NCI-H2029 (cell line): ENCODE measurements at regions not wholly inside any gene's neighbourhood (a gene's known extent, or its start where the extent isn't known, plus 50 kb on each side); places are given as distances from the start of the nearest gene placed in this dataset.
A peak's percentile ranks its signal among the peaks of the same experiment; 100 is the strongest.

ENCODE experiments used
- DNase-seq: peaks from one replicate; lab custom pipeline; 2025; lab: John Stamatoyannopoulos, UW

DNA sequence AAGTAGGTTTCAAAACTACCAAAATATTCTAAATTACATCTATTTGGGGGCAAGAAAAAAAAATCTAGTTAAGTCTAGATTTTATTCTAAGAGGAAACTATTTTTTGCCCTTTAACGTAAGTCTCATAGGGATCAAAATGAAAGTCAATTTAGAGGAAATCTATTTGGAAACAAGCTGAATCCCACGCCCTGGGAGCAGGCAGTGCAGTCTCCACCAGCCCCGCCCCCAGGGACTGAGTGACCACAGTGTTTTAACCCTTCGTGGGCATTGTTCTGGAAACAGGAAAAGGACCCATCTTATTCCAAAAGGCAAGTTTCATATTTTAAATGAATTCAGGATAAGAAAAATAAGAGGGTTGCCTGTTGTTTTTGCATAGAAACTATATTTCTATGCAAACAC, 209.7 kb downstream of the SPRY2 start:
- DNase-seq, result peak; percentile 20

DNA sequence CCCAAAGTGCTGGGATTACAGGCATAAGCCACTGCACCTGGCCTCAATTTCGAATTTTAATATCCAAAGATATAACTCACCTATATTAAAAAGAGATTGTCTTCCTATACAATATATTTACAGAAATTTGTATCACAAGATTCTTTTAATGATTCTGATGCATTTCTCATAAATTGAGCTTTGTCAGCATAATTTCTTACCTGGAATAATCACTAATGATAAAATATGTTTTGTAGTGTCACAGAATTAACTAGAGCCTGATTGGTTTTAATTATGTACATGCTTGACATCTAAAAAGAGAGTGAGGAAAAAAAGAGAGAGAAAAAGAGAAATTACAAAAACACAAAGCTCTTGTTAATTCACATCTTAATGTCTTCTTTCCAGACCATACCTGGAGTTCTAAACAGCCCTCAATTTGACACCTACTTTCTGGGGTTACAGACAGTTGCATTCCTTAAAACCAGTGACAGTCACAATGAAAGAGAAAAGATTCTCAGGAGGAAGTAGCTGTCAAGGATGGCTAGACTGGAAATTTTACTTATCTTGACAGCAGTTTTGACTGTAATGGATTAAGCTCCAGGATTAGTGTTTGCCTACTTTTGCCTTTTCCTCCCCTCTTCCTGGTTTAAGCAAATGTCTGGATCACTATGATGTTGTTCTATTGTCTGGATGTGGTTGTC, 214.4 kb downstream of the SPRY2 start:
- no peak for DNase-seq

DNA sequence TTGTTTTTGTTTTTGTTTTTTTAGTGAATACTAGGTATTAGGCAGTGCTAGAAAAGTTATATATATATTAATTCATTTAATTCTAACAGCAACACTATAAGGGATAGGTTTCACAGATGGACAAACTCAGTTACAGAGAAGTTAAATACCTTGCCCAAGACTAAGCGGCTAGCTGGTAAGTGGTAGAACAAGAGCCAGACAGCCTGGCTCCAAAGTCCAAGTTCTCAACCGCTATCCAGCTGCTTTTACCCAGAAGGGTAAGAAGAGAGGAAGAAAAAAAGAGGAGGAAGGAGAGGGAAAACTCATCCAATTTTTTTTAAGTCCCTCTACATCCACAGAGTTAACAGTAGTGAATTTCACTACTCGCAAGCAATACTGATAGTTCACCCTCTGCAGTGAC, 217.0 kb downstream of the SPRY2 start:
- DNase-seq, result no peak

DNA sequence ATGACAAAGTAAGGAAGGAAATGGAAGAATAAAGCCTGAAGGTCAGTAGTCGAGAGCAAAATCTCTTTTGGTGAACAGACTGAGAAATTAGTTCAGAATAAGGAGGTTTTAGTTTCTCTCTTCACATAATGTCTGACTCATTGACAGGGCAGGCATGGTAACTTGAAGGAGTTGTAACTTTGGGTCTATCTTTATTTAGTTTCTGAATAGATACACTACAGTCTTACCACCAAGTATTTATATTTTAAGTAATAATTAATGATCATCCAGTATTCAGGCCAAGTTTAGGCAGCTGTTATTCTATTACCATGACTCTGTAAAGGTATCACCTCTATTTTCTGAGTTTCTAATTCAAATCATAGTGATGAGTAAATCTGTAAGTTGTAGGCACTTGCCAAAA, 219.9 kb downstream of the SPRY2 start:
- no peak for DNase-seq

DNA sequence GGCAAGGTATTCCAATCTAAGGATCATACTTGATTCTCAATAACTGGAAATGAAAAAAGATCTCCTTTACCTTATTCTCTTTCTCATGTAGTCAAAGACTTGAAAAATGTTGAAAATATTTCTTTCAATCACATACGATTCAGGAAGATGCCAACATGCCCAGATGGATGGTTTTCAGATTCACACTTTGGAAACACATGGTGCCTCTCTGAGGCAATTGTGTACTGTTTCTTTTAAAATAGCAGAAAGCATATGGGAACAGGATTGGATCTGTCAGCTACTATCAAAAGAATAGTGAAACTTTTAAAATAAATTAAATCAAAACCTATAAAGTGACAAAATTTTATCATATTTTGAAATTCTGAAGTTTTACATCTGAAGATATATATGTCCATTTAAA, 222.4 kb downstream of the SPRY2 start:
- no peak for DNase-seq

DNA sequence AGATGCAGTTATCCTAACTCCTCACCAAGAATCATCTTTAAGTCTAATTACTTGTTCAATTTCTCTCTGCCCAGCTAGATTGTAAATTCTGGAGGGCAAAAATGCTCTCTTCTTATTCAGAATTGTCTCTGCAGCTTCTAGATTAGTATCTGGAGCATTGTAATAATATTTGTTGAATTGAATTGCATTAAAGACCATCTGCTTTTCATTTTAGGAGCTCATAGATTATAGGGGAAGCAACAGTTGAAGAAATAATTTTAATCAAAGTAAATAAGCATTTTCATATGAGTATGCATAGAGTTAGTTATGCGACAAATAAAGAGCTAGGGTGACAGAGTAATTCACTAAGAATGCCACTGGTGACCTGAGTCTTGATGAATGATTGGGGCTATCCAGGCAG, 222.8 kb downstream of the SPRY2 start:
- DNase-seq, result no peak

DNA sequence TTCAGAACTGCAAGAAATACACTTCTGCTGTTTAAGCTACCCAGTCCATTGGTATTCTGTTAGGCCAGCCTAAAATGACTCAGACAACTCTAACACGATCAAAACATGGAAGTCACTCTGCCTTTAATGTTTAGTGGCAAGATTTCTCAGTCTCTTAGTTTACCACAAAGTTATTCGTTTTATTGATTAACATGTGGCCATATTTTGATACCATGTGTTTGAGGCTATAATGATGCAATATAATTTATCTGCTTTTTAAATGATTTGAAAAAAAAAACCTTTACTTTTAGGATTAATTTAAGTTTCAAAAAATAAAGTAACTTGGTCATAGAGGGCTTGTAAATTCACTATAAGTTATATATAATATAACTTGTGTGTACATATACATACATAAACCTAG, 223.4 kb downstream of the SPRY2 start:
- no peak for DNase-seq

DNA sequence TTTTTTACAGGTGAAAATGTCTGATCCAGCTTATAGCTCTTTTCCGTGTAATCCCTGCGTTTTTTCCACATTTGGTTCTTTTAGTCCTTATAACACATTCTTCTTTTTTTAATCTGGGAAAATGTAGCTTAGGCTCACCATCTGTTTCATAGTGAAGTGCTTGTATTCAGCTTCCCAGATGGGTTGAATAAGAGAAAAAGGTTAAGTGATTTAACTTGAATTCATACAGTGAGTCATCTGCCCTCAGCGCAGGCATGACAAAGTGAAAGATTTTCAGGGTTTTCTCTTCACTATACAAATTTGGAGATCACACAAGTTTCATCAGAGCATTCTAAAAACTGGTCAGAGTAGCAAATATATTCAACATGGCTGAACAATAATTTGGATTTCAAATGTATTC, 224.8 kb downstream of the SPRY2 start:
- DNase-seq, result no peak

DNA sequence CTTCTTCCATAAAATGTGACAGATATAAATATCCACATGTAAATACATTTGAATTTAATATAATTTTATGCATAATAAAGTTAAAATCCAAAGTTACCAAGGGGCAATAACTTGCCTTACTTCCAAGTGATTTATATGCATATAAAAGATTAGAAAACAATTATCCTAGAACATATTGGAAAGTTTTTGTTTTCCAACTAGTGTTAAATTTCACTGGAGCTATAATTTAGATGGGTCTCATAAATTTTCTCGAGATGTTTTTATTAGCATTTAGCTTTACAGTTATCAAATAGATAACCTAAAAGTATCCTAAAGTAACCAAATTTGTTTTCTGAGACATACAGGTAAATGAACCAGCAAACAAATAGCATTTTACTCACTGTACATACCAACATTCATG, 225.3 kb downstream of the SPRY2 start:
- no peak for DNase-seq

DNA sequence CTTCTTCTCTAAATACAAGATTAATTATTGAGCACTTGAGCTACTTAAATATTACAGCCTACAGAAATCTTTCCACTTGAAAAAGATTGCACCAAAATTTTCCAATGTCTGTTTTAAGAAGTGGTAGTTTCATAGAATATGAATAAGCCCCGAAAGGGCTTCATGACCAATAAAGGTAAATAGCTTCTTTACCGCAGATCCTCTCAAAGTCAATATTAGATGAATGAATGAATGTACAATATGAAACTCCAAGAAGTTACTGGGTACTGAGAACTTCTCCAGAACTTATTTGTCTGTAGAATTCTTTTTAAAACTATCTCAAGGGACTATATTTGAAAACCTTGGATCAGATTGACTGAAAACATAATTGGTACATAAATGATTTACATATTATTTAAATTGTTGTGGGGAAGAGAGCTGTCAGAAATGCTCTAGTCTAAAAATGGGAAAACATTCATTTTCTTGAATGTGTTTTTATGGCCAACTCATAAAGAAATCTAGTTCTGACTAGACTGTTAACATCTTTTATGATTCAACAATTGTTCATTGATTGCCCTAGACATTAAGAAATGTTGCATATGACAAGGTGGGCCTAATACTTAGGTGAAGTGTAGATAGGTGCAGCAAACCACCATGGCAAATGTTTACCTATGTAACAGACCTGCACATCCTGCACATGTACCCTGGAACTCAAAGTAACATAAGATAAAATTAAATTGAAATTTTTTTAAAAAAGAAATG, 227.0 kb downstream of the SPRY2 start:
- DNase-seq, result no peak

DNA sequence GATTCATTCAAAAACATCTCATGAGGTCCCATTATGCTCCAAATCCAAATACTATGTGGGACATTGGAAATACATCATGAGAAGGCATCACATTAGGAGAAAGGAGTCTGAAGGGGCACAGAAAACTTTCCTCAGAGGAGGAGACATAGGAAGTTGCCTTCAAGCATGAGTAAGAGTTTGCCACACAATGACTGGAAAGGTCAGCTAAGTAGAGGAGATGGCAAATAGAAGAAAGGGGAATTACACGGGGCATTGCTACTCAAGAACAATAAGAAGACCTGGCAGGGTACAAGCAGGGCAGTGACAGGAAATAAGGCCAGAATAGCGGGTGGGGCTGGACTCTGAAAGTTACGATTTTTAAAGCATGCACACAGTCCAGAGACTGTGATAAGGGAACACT, 231.6 kb downstream of the SPRY2 start:
- DNase-seq, result no peak

DNA sequence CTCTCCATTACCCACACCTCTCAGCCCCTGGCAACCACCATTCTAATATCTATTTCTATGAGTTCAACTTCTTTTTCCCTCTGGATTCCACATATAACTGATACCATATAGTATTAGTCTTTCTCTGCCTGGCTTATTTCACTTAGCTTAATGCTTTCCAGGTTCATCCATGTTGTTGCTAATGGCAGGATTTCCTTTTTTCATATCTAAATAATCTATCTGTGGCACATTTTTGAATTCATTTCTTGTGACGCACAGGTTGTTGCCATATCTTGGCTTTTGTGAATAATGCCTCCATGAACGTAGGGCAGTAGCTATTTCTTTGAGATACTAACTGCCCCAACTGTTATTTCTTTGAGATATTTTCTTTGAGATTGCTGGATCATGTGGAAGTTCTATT, 235.6 kb downstream of the SPRY2 start:
- DNase-seq, result no peak

DNA sequence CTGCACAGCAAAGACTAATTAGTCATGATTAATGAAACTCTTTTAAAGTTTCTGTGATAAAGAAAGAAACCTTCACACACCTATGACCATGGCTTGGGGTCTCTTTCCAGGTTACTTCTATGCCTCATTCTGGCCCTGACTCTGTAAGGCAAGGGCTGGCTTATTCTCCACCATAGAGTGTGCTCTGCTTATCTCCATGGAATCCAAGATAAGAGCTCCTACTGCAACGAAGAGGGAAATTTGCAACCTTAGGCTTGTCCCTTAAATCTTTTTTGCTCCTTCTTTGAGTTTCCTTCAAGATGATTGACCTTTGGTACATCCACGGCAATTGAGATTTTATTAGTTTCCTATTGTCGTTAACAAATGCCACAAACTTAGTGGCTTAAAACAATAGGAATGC, 239.9 kb downstream of the SPRY2 start:
- DNase-seq, result no peak

DNA sequence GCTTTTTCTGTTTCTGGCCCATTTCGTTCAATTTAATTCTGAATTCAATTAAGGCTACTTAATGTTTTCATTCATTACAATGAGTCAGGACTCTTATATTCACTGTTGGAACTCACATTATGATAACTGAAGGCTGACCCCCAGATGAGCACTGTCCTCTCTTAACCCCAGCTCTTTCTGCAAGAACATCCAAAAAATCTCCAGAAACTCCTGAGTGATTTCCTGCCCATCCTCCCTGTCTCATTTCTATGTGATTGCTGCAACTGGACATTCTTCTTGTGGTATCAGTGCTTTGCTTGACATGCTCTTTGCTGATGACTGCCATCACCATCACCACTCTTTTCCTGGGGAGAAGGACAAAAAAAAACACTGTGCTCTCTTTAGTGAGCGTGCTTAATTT, 240.3 kb downstream of the SPRY2 start:
- no peak for DNase-seq

DNA sequence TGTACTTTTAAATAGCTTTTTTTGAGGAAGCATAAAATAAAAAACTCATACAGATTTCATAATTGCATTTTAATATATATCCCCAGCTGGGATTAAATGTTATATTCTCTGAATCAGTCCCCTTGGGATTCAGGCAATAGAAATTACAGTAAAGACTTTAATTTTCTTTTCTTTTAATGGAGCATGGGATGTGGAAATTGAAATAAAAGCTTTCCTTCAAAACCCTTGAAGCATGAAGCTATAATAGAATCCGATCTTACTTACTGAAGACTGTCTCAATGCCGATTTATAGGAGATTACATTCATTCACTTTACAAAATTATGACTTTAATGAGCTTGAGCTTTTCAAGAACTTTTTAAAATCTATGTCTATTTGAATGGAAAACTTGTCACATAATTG, 243.4 kb downstream of the SPRY2 start:
- DNase-seq, result no peak

DNA sequence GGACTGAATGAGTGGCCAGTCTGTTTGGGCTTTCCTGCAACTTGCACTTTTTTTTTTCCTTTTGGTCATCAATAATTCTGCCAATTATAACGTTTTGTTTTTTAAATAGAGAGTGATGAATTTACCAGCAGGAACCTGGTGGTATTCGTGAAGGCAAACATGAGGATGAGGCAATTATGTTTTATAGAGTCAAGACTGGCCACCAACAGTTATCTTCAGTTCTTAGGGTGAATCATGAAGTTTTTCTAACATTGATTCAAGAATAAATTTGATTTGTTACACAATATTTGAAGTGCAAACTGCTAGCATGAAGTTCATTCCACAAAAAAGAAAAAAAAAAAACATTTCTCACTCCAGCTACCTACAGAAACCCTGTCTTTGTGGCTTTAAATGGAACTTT, 244.5 kb downstream of the SPRY2 start:
- no peak for DNase-seq

DNA sequence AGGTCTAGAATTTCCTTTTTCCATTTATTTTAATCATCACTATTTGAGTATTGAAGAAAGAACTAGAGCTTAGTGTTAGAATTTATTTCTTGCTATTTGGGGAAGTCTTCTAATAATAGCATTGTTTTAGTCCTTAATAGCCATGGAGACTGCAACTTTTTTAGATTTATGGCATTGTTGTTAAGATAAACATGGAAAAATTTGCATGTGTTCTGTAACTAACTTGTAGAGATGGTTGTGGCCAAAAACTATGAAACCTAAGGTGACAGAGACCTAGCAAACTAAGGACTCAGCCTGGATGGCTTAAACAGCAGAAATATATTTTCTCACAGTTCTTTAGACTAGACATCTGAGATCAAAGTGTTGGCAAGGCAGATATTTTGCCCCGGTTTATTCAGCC, 246.4 kb downstream of the SPRY2 start:
- DNase-seq, result no peak

DNA sequence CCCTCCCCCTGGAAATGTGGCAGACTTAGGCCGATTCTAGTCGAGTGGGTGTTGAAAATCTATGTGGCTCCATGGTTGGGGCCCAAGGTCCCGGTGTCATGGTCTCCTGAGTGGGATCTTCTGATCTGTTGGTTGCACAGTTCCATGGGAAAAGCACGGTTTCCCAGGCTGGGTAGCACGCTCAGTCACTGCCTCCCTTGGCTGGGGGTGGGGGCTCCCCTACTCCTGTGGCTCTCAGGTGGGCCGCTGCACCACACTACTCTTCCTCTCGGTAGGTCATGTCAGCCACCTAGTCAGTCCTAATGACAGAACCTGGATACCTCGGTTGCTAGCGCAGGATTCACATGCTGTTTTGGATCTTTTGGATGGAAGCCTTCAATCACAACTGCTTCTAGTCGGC, 247.0 kb downstream of the SPRY2 start:
- DNase-seq, result no peak

DNA sequence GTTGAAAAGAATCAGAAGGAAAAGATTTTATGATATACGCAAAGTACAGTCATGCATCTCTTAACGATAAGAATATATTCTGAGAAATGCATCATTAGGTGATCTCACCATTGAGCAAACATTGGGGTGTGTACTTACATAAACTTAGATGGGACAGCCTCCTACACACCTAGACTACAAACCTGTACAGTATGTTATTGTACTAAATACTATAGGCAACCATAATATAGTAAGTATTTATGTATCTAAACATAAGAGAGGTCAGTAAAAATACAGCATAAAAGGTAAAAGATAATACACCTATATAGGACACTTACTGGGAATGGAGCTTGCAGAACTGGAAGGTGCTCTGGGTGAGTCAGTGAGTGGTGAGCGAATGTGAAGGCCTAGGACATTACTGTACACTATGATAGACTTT, 254.6 kb downstream of the SPRY2 start:
- no peak for DNase-seq

DNA sequence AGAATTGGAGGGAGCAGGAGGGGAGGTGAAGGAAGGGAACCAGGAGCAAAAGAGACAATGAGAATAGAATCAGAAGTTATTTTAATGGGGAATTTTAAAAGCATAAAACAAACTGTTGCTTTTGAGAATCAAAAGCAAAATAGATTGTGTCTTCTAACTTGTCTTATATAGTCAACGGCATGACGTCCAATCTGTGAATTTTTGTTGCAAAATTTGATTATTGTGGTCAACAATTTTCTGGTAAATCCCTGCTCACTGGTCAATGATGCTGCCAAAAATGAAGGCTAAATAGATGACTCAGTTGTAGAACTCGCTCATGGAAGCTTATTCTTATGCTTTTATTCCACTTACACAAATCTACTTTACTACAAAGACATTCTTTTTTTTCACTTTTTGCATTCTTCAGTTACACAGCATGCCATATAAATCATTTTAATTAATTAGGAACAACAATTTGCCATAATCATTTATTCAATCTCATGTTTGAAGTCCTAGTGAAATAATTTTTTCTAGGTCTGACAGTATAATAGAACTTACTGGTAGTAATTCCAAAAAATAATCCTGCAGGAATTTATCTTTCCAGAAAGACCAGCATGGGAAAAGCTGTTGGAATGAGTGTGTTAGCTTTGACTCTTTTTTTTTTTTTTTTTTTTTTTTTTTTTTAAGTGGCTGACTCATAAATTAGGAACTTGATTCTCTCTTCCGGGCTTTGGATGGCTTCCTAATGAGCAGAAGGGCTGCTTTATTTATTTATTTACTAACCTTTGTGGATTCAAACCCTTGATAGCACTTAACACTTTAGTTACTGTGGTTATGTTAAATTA, 256.9 kb downstream of the SPRY2 start:
- peak; percentile 61 for DNase-seq

DNA sequence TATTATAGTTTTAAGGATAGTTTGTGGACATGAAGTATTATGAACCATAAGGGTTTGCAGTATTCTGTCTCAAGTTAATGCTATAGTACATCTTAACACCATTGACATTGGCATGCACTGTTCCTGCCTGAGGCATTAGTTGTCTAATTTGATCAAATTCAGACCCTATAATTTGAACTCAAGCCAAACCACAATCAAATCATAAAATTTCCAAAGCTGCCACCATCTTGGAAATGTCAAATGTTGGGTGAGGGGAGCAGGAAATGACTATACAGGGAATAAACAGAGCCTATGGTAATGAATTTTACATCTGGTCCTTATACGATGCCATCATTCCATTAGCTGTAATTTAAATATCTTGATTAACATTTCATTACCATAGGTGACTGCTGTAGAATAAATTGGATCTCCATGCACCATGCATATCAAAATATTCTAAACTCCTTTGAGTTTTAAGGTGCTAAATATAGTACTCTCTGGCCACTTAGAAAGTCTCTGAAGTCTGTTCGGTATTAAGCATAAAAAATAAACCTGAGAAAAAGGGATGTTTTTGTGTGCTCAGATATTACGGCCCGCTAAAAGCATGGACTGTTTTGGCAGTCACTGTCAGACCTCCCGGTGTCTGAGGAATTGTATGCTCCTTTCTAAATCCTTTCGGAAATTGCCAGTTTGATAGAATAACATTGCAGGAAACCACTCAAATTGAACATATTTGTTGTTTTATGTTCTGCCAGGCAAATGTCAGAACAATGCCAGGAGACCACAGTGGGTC, 257.7 kb downstream of the SPRY2 start:
- no peak for DNase-seq

DNA sequence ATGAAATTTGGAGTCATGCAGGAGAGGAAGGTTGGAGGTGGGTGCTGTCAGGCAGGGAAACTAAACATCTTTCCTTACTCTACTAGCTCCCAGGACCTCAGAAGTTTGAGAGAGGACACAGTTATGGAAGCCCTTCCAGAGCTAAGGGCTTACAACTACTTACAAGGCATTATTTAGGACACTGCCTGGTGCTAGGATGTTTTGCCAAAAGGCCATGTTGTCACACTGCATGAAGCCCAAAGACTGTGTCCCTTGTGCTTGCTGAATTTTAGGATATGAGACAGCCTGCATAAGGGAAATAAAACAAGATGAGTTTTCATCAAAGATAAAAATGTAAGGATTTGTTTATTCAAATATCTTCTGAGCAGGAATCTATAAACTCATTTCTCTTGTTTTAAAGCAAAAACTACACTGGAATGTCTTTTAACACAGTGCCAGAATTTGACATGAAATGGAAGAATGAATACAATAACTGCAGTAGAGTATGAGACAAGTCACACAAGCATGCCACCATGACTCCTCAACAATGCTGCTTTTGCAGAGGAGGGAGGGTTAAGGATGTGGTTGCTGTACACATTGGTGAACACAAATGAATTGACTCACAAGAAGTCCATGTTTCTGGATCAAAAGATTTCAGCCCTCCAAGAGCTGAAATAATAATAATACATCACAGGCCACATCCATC, 258.4 kb downstream of the SPRY2 start:
- no peak for DNase-seq
